Skin epidermis (tissue), 12 donors: ENCODE measurements at regions not wholly inside any gene's neighbourhood (a gene's known extent, or its start where the extent isn't known, plus 50 kb on each side); places are given as distances from the start of the nearest gene placed in this dataset.

Experiments used
- H3K27ac ChIP-seq, 21 experiments: fragments of 200-600 bp; sonication (generic) in 11 of 21; one replicate each; pipeline ENCODE4 v1.5.0; 2020; ENCODE audit warnings: mild to moderate bottlenecking in 3 of 21, inconsistent platforms in 2 of 21, moderate library complexity in 2 of 21
- H3K4me3 ChIP-seq, 7 experiments: fragments of 200-600 bp; sonication (generic) in 2 of 7; one replicate each; pipeline ENCODE4 v1.5.0; 2020; ENCODE audit warnings: inconsistent platforms in 2 of 7, mild to moderate bottlenecking in 2 of 7, moderate library complexity in 1 of 7

GRCh38 chr18:77552945-77553344 lies 303.3 kb downstream of the GALR1 start:
- H3K4me3 ChIP-seq: no peak overlapping the region

GRCh38 chr18:77554061-77554460 lies 304.4 kb downstream of the GALR1 start:
- H3K4me3 ChIP-seq: no peak overlapping the region
- no peak overlapping the region for H3K27ac ChIP-seq

More at GRCh38 chr18:77552945-77553344, 303.3 kb downstream of the GALR1 start:
- H3K27ac ChIP-seq: no peak overlapping the region

GRCh38 chr18:77557046-77557587 lies 307.5 kb downstream of the GALR1 start:
- H3K27ac ChIP-seq: no peak overlapping the region
- H3K4me3 ChIP-seq: no peak overlapping the region

GRCh38 chr18:77559274-77559910 lies 309.7 kb downstream of the GALR1 start:
- Histone ChIP-seq H3K4me3 (no peak overlapping the region), H3K27ac (no peak overlapping the region)

- Histone ChIP-seq H3K4me3 (no peak overlapping the region), H3K27ac (no peak overlapping the region)
Measured at GRCh38 chr18:77560341-77560992, 310.8 kb downstream of the GALR1 start.

GRCh38 chr18:77566604-77567003 lies 317.0 kb downstream of the GALR1 start:
- Histone ChIP-seq H3K4me3 (no peak overlapping the region), H3K27ac (no peak overlapping the region)

GRCh38 chr18:77567205-77567604 lies 317.6 kb downstream of the GALR1 start:
- Histone ChIP-seq H3K4me3 (no peak overlapping the region), H3K27ac (no peak overlapping the region)

- H3K27ac ChIP-seq: no peak overlapping the region
- no peak overlapping the region for H3K4me3 ChIP-seq
Measured at GRCh38 chr18:77571743-77572142, 322.1 kb downstream of the GALR1 start.

- Histone ChIP-seq H3K27ac (no peak overlapping the region), H3K4me3 (no peak overlapping the region)
Measured at GRCh38 chr18:77572537-77572936, 322.9 kb downstream of the GALR1 start.

GRCh38 chr18:77573571-77573970 lies 323.9 kb downstream of the GALR1 start:
- Histone ChIP-seq H3K27ac (no peak overlapping the region), H3K4me3 (no peak overlapping the region)

- no peak overlapping the region for H3K27ac ChIP-seq
Measured at GRCh38 chr18:77590943-77591515, 341.4 kb downstream of the GALR1 start.

GRCh38 chr18:77597726-77598125 lies 348.1 kb downstream of the GALR1 start:
- H3K27ac ChIP-seq: no peak overlapping the region
- no peak overlapping the region for H3K4me3 ChIP-seq

More at GRCh38 chr18:77590943-77591515, 341.4 kb downstream of the GALR1 start:
- no peak overlapping the region for H3K4me3 ChIP-seq

GRCh38 chr18:77600674-77601073 lies 351.0 kb downstream of the GALR1 start:
- H3K4me3 ChIP-seq: no peak overlapping the region
- no peak overlapping the region for H3K27ac ChIP-seq

- no peak overlapping the region for H3K27ac ChIP-seq
- H3K4me3 ChIP-seq: no peak overlapping the region
Measured at GRCh38 chr18:77601567-77601966, 351.9 kb downstream of the GALR1 start.

- Histone ChIP-seq H3K4me3 (no peak overlapping the region), H3K27ac (no peak overlapping the region)
Measured at GRCh38 chr18:77607087-77607486, 357.4 kb downstream of the GALR1 start.

- H3K4me3 ChIP-seq: no peak overlapping the region
- no peak overlapping the region for H3K27ac ChIP-seq
Measured at GRCh38 chr18:77608807-77609206, 359.2 kb downstream of the GALR1 start.

- Histone ChIP-seq H3K4me3 (no peak overlapping the region), H3K27ac (no peak overlapping the region)
Measured at GRCh38 chr18:77617694-77618093, 368.0 kb downstream of the GALR1 start.

GRCh38 chr18:77619525-77619924 lies 369.9 kb downstream of the GALR1 start:
- Histone ChIP-seq H3K4me3 (no peak overlapping the region), H3K27ac (no peak overlapping the region)

GRCh38 chr18:77622009-77622692 lies 372.5 kb downstream of the GALR1 start:
- Histone ChIP-seq H3K4me3 (no peak overlapping the region), H3K27ac (no peak overlapping the region)

- no peak overlapping the region for H3K27ac ChIP-seq
- no peak overlapping the region for H3K4me3 ChIP-seq
Measured at GRCh38 chr18:77632758-77633157, 383.1 kb downstream of the GALR1 start.
